ENCODE measurements at regions not wholly inside any gene's neighbourhood (a gene's known extent, or its start where the extent isn't known, plus 50 kb on each side); places are given as distances from the start of the nearest gene placed in this dataset.

DNA sequence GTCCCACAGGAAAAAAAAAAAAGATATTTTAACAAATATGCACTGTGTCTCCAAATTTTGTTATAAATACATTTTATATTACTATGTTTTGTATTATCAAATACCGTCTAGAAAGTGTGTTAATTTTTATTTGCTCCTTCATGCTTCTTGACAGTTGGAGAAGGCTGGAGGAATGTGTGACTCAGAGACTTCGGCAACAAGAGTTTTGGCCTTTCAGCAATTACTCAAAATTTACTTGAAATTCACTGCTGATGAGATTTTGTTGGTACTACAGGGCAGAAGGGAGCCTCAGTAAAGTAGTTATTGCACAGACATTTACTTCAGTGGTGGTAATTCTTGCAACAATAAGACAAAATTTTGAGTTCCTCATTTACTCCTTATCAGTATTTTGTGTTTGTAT, 2164.0 kb downstream of the PCDH7 start:
- ATAC-seq, result no peak
- TF ChIP-seq, protein P1, sequence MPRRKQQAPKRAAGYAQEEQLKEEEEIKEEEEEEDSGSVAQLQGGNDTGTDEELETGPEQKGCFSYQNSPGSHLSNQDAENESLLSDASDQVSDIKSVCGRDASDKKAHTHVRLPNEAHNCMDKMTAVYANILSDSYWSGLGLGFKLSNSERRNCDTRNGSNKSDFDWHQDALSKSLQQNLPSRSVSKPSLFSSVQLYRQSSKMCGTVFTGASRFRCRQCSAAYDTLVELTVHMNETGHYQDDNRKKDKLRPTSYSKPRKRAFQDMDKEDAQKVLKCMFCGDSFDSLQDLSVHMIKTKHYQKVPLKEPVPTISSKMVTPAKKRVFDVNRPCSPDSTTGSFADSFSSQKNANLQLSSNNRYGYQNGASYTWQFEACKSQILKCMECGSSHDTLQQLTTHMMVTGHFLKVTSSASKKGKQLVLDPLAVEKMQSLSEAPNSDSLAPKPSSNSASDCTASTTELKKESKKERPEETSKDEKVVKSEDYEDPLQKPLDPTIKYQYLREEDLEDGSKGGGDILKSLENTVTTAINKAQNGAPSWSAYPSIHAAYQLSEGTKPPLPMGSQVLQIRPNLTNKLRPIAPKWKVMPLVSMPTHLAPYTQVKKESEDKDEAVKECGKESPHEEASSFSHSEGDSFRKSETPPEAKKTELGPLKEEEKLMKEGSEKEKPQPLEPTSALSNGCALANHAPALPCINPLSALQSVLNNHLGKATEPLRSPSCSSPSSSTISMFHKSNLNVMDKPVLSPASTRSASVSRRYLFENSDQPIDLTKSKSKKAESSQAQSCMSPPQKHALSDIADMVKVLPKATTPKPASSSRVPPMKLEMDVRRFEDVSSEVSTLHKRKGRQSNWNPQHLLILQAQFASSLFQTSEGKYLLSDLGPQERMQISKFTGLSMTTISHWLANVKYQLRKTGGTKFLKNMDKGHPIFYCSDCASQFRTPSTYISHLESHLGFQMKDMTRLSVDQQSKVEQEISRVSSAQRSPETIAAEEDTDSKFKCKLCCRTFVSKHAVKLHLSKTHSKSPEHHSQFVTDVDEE (CRISPR knock-in tag; IDR thresholded peaks at IDR 0.05), result no peak
- TF ChIP-seq BACH2 (CRISPR knock-in tag; IDR thresholded peaks at IDR 0.05; ENCODE audit: borderline replicate concordance) (no peak), PPARA (CRISPR knock-in tag; IDR thresholded peaks at IDR 0.05; ENCODE audit: borderline replicate concordance) (no peak), ESRRG (CRISPR knock-in tag; IDR thresholded peaks at IDR 0.05) (no peak), ZFP3 (CRISPR knock-in tag; IDR thresholded peaks at IDR 0.05) (no peak), ZNF70 (CRISPR knock-in tag; IDR thresholded peaks at IDR 0.05) (no peak), TCF4 (CRISPR knock-in tag; IDR thresholded peaks at IDR 0.05; ENCODE audit: borderline replicate concordance) (no peak)
- TF ChIP-seq, protein P2, sequence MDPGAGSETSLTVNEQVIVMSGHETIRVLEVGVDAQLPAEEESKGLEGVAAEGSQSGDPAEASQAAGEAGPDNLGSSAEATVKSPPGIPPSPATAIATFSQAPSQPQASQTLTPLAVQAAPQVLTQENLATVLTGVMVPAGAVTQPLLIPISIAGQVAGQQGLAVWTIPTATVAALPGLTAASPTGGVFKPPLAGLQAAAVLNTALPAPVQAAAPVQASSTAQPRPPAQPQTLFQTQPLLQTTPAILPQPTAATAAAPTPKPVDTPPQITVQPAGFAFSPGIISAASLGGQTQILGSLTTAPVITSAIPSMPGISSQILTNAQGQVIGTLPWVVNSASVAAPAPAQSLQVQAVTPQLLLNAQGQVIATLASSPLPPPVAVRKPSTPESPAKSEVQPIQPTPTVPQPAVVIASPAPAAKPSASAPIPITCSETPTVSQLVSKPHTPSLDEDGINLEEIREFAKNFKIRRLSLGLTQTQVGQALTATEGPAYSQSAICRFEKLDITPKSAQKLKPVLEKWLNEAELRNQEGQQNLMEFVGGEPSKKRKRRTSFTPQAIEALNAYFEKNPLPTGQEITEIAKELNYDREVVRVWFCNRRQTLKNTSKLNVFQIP (CRISPR knock-in tag; IDR thresholded peaks at IDR 0.05; ENCODE audit: borderline replicate concordance, low read depth), result no peak
- TF ChIP-seq, protein P3, sequence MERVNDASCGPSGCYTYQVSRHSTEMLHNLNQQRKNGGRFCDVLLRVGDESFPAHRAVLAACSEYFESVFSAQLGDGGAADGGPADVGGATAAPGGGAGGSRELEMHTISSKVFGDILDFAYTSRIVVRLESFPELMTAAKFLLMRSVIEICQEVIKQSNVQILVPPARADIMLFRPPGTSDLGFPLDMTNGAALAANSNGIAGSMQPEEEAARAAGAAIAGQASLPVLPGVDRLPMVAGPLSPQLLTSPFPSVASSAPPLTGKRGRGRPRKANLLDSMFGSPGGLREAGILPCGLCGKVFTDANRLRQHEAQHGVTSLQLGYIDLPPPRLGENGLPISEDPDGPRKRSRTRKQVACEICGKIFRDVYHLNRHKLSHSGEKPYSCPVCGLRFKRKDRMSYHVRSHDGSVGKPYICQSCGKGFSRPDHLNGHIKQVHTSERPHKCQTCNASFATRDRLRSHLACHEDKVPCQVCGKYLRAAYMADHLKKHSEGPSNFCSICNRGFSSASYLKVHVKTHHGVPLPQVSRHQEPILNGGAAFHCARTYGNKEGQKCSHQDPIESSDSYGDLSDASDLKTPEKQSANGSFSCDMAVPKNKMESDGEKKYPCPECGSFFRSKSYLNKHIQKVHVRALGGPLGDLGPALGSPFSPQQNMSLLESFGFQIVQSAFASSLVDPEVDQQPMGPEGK (CRISPR knock-in tag; IDR thresholded peaks at IDR 0.05; ENCODE audit: borderline replicate concordance), result no peak

DNA sequence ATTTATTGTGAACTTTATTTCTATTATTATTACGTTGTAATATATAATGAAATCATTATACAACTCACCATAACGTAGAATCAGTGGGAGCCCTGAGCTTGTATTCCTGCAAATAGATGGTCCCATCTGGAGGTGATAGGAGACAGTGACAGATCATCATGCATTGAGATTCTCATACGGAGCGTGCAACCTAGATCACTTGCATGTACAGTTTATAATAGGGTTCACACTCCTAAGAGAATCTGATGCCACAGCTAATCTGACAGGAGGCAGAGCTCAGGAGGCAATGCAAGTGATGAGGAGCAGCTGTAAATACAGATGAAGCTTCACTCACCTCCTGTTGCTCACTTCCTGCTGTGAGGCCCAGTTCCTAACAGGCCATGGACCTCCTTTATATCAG, 2170.2 kb downstream of the PCDH7 start:
- no peak for ATAC-seq
- TF ChIP-seq ZNF8 (CRISPR knock-in tag; IDR thresholded peaks at IDR 0.05) (no peak), TOX (CRISPR knock-in tag; IDR thresholded peaks at IDR 0.05; ENCODE audit: borderline replicate concordance) (no peak), BACH2 (CRISPR knock-in tag; IDR thresholded peaks at IDR 0.05; ENCODE audit: borderline replicate concordance) (no peak), ARNTL (CRISPR knock-in tag; IDR thresholded peaks at IDR 0.05; ENCODE audit: borderline replicate concordance, low read depth) (no peak), ZFP3 (CRISPR knock-in tag; IDR thresholded peaks at IDR 0.05) (no peak), ZC3H10 (CRISPR knock-in tag; IDR thresholded peaks at IDR 0.05) (no peak), TCF4 (CRISPR knock-in tag; IDR thresholded peaks at IDR 0.05; ENCODE audit: borderline replicate concordance) (no peak), ESRRG (CRISPR knock-in tag; IDR thresholded peaks at IDR 0.05) (no peak), OSR1 (CRISPR knock-in tag; IDR thresholded peaks at IDR 0.05) (no peak), CSDC2 (CRISPR knock-in tag; IDR thresholded peaks at IDR 0.05) (no peak), ISL1 (CRISPR knock-in tag; IDR thresholded peaks at IDR 0.05) (no peak)
- TF ChIP-seq, protein P1 (CRISPR knock-in tag; IDR thresholded peaks at IDR 0.05), result no peak

DNA sequence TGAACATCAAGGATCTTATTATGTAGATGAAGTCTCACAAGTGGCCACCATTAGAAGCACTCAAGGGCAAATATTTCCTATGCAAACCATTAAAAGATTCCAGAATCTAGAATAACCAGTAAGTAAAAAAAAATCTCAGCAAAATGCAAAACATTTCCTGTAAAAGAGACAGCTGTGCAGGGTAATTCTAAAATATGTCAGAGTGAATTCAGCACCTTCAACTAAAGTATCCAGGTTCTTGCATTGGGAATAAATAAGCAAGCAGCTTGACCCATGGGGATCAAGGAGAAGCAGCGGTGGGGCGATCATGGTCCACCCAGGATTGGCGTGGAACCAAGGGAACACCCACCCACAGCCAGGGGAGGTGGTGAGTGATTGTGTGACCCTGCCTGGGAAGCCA, 2188.9 kb downstream of the PCDH7 start:
- TF ChIP-seq BACH2 (CRISPR knock-in tag; IDR thresholded peaks at IDR 0.05; ENCODE audit: borderline replicate concordance), result no peak
- no peak for TF ChIP-seq ZNF70 (CRISPR knock-in tag; IDR thresholded peaks at IDR 0.05)
- TF ChIP-seq ARNTL (CRISPR knock-in tag; IDR thresholded peaks at IDR 0.05; ENCODE audit: borderline replicate concordance, low read depth), result no peak
- TF ChIP-seq ISL1 (CRISPR knock-in tag; IDR thresholded peaks at IDR 0.05), result no peak
- no peak for TF ChIP-seq ZFP30 (CRISPR knock-in tag; IDR thresholded peaks at IDR 0.05)
- no peak for TF ChIP-seq ESRRG (CRISPR knock-in tag; IDR thresholded peaks at IDR 0.05)
- TF ChIP-seq, protein P1 (CRISPR knock-in tag; IDR thresholded peaks at IDR 0.05), result no peak
- TF ChIP-seq ZFP3 (CRISPR knock-in tag; IDR thresholded peaks at IDR 0.05), result no peak
- TF ChIP-seq, protein P2 (CRISPR knock-in tag; IDR thresholded peaks at IDR 0.05; ENCODE audit: borderline replicate concordance, low read depth), result no peak
- no peak for TF ChIP-seq ZNF8 (CRISPR knock-in tag; IDR thresholded peaks at IDR 0.05)
- TF ChIP-seq RARB (CRISPR knock-in tag; IDR thresholded peaks at IDR 0.05), result no peak
- no peak for TF ChIP-seq TCF4 (CRISPR knock-in tag; IDR thresholded peaks at IDR 0.05; ENCODE audit: borderline replicate concordance)
- TF ChIP-seq TOX (CRISPR knock-in tag; IDR thresholded peaks at IDR 0.05; ENCODE audit: borderline replicate concordance), result no peak
- no peak for ATAC-seq

All from SK-N-SH treated with all-trans-retinoic acid at 6 μM for 48 hours (cell line).